ENCODE measurements at regions not wholly inside any gene's neighbourhood (a gene's known extent, or its start where the extent isn't known, plus 50 kb on each side); places are given as distances from the start of the nearest gene placed in this dataset.

GRCh38 chr16:52976539-52977167, 76.0 kb downstream of the CHD9NB start:
- intact Hi-C loops (cut with DNase I; ENCODE audit: low total_unique reads), result no loop called here
- Histone ChIP-seq H3K4me3 (no peak overlapping the region), H3K27me3 (no peaks in the 10 kb centered on the region), H3K36me3 (ENCODE audit: low read depth, missing control alignments) (no peaks in the 10 kb centered on the region), H3K27ac (no peak overlapping the region), H3K9me3 (no peaks in the 10 kb centered on the region), H3K4me1 (no peaks in the 10 kb centered on the region)
- TF ChIP-seq CTCF (IDR thresholded peaks at IDR 0.05) (peak in 1 of 3 experiments; percentile 28), POLR2A (IDR thresholded peaks at IDR 0.05) (no peak)
- no peak for DNase-seq

- no peaks in the 10 kb centered on the region for H3K4me1 ChIP-seq
- no peaks in the 10 kb centered on the region for H3K27me3 ChIP-seq
- intact Hi-C loops (cut with DNase I; ENCODE audit: low total_unique reads), result no loop called here
These were observed 85.0 kb downstream of the CHD9NB start for GRCh38 chr16:52967744-52968143.

GRCh38 chr16:52964290-52964689, 88.4 kb downstream of the CHD9NB start:
- no peak for DNase-seq
- intact Hi-C loops (cut with DNase I; ENCODE audit: low total_unique reads), result no loop called here
- 85 to 89% methylated on average over 2 of the region's 2 CpGs for WGBS, 2 donors

More at GRCh38 chr16:52967744-52968143, 85.0 kb downstream of the CHD9NB start:
- no peak for TF ChIP-seq POLR2A (IDR thresholded peaks at IDR 0.05)
- no peak for TF ChIP-seq CTCF (IDR thresholded peaks at IDR 0.05)
- H3K27ac ChIP-seq, result no peak overlapping the region
- no peak for DNase-seq
- H3K36me3 ChIP-seq (ENCODE audit: low read depth, missing control alignments), result no peaks in the 10 kb centered on the region
- no peaks in the 10 kb centered on the region for H3K9me3 ChIP-seq
- H3K4me3 ChIP-seq, result no peak overlapping the region

GRCh38 chr16:52963855-52964242, 88.8 kb downstream of the CHD9NB start:
- Histone ChIP-seq H3K9me3 (no peaks in the 10 kb centered on the region), H3K27me3 (no peaks in the 10 kb centered on the region), H3K4me1 (no peaks in the 10 kb centered on the region), H3K27ac (no peak overlapping the region), H3K36me3 (ENCODE audit: low read depth, missing control alignments) (no peaks in the 10 kb centered on the region), H3K4me3 (no peak overlapping the region)
- TF ChIP-seq CTCF (IDR thresholded peaks at IDR 0.05), result no peak
- TF ChIP-seq POLR2A (IDR thresholded peaks at IDR 0.05), result no peak
- intact Hi-C loops (cut with DNase I; ENCODE audit: low total_unique reads), result no loop called here
- no peak for DNase-seq
- 61 to 69% methylated on average over 4 of the region's 4 CpGs for WGBS, 2 donors

More at GRCh38 chr16:52964290-52964689, 88.4 kb downstream of the CHD9NB start:
- no peaks in the 10 kb centered on the region for H3K36me3 ChIP-seq (ENCODE audit: low read depth, missing control alignments)
- H3K27me3 ChIP-seq, result no peaks in the 10 kb centered on the region
- H3K9me3 ChIP-seq, result no peaks in the 10 kb centered on the region
- no peak for TF ChIP-seq CTCF (IDR thresholded peaks at IDR 0.05)
- no peak for TF ChIP-seq POLR2A (IDR thresholded peaks at IDR 0.05)
- no peaks in the 10 kb centered on the region for H3K4me1 ChIP-seq
- no peak overlapping the region for H3K27ac ChIP-seq
- H3K4me3 ChIP-seq, result no peak overlapping the region

GRCh38 chr16:52963212-52963854, 89.4 kb downstream of the CHD9NB start:
- no peak for DNase-seq
- 79 to 83% methylated on average over 3 of the region's 3 CpGs for WGBS, 2 donors

More at GRCh38 chr16:52963212-52963854, 89.4 kb downstream of the CHD9NB start:
- Histone ChIP-seq H3K9me3 (no peaks in the 10 kb centered on the region), H3K27me3 (no peaks in the 10 kb centered on the region), H3K4me3 (no peak overlapping the region), H3K36me3 (ENCODE audit: low read depth, missing control alignments) (no peaks in the 10 kb centered on the region), H3K27ac (no peak overlapping the region), H3K4me1 (no peaks in the 10 kb centered on the region)
- TF ChIP-seq CTCF (IDR thresholded peaks at IDR 0.05) (no peak), POLR2A (IDR thresholded peaks at IDR 0.05) (no peak)
- intact Hi-C loops (cut with DNase I; ENCODE audit: low total_unique reads), result no loop called here

Measured in testis (tissue), 2 donors.